IMR-90 (cell line): ENCODE measurements at regions not wholly inside any gene's neighbourhood (a gene's known extent, or its start where the extent isn't known, plus 50 kb on each side); places are given as distances from the start of the nearest gene placed in this dataset.

Experiments
- CEBPB ChIP-seq: IDR thresholded peaks from 2 replicates; pipeline ENCODE4 v1.6.1; 2012; ENCODE audit warnings: low read depth, low read length, improper control_type of control experiment
- CHD1 ChIP-seq: IDR thresholded peaks from 2 replicates; pipeline ENCODE4 v1.6.1; 2012; ENCODE audit warnings: low read depth, low read length, improper control_type of control experiment
- FOS ChIP-seq: fragments of 150-350 bp; IDR thresholded peaks from 2 replicates; pipeline ENCODE4 v1.6.1; 2016; ENCODE audit warnings: low read depth, low read length
- MAFK ChIP-seq: IDR thresholded peaks from 2 replicates; pipeline ENCODE4 v1.6.1; 2012; ENCODE audit warnings: low read depth, low read length, improper control_type of control experiment
- MXI1 ChIP-seq: IDR thresholded peaks from 2 replicates; pipeline ENCODE4 v1.6.1; 2012; ENCODE audit warnings: low read depth, mild to moderate bottlenecking, low read length, moderate library complexity, borderline replicate concordance
- POLR2A ChIP-seq: IDR thresholded peaks from 2 replicates; pipeline ENCODE4 v1.6.1; 2012; ENCODE audit warnings: mild to moderate bottlenecking, low read depth, low read length
- RAD21 ChIP-seq: IDR thresholded peaks from 2 replicates; pipeline ENCODE4 v1.6.1; 2012; ENCODE audit warnings: low read length, improper control_type of control experiment
- RFX5 ChIP-seq: IDR thresholded peaks from 2 replicates; pipeline ENCODE4 v1.8.0; 2012; ENCODE audit warnings: low read depth, mild to moderate bottlenecking, low read length, moderate library complexity
- SMC3 ChIP-seq: fragments of 150-350 bp; IDR thresholded peaks from 2 replicates; pipeline ENCODE4 v1.6.1; 2016; ENCODE audit warnings: low read depth, mild to moderate bottlenecking, antibody characterized with exemption, low read length, moderate library complexity
- TF ChIP-seq, protein P1 (sequence below): conservative IDR thresholded peaks from 2 replicates; pipeline ENCODE4 v1.5.1; 2012; ENCODE audit warnings: mild to moderate bottlenecking, low read depth, low read length, improper control_type of control experiment
- TF ChIP-seq, protein P2 (sequence below): fragments of 150-350 bp; IDR thresholded peaks from 2 replicates; pipeline ENCODE4 v1.6.1; 2017; ENCODE audit warnings: mild to moderate bottlenecking, antibody characterized with exemption, low read length, low read depth

DNA sequence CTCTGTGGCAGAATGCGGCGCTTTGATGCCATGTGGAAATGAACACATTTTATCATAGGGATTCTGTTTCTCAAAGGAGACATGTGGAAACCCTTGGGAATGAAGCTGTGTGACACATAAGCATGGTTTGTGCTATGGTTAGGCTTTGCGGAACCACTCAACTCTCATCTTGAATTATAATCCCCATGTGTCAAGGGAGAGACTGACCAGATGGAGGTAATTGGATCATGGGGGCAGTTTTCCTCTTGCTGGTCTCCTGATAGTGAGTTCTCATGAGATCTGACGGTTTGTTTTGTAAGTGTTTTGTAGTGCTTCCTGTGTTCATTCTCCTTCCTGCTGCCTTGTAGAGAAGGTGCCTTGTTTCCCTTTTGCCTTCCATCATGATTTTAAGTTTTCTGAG is 1109.2 kb upstream of the ALCAM start:
- TF ChIP-seq POLR2A, result no peak
- no peak for TF ChIP-seq MAFK
- TF ChIP-seq, protein P1, sequence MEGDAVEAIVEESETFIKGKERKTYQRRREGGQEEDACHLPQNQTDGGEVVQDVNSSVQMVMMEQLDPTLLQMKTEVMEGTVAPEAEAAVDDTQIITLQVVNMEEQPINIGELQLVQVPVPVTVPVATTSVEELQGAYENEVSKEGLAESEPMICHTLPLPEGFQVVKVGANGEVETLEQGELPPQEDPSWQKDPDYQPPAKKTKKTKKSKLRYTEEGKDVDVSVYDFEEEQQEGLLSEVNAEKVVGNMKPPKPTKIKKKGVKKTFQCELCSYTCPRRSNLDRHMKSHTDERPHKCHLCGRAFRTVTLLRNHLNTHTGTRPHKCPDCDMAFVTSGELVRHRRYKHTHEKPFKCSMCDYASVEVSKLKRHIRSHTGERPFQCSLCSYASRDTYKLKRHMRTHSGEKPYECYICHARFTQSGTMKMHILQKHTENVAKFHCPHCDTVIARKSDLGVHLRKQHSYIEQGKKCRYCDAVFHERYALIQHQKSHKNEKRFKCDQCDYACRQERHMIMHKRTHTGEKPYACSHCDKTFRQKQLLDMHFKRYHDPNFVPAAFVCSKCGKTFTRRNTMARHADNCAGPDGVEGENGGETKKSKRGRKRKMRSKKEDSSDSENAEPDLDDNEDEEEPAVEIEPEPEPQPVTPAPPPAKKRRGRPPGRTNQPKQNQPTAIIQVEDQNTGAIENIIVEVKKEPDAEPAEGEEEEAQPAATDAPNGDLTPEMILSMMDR, result no peak
- no peak for TF ChIP-seq SMC3
- TF ChIP-seq RAD21, result no peak
- no peak for TF ChIP-seq MXI1
- TF ChIP-seq, protein P2, sequence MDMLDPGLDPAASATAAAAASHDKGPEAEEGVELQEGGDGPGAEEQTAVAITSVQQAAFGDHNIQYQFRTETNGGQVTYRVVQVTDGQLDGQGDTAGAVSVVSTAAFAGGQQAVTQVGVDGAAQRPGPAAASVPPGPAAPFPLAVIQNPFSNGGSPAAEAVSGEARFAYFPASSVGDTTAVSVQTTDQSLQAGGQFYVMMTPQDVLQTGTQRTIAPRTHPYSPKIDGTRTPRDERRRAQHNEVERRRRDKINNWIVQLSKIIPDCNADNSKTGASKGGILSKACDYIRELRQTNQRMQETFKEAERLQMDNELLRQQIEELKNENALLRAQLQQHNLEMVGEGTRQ, result no peak
- TF ChIP-seq FOS, result no peak
- TF ChIP-seq CEBPB, result no peak
- TF ChIP-seq CHD1, result no peak
- TF ChIP-seq RFX5, result no peak
